ENCODE measurements at regions not wholly inside any gene's neighbourhood (a gene's known extent, or its start where the extent isn't known, plus 50 kb on each side); places are given as distances from the start of the nearest gene placed in this dataset.

DNA sequence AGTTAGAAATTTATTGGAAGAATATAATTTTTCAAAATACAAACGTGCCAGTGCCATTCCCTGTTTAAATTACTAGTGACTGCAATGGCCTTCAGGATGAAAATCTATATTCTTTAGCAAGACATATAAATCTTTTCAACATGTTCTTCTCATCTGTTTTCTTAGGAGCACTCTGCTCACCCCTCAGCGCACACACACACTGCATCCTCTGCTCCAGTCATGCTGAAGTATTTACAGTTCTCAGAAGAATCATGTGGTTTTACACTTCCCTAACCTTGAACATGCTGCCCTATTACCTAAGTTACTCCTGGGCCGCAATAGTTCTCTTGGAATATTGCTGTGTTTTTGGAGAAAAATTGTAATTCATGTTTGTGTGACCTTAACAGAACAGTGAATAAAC lies 820.6 kb downstream of the CDH8 start:
- TF ChIP-seq, protein P1, sequence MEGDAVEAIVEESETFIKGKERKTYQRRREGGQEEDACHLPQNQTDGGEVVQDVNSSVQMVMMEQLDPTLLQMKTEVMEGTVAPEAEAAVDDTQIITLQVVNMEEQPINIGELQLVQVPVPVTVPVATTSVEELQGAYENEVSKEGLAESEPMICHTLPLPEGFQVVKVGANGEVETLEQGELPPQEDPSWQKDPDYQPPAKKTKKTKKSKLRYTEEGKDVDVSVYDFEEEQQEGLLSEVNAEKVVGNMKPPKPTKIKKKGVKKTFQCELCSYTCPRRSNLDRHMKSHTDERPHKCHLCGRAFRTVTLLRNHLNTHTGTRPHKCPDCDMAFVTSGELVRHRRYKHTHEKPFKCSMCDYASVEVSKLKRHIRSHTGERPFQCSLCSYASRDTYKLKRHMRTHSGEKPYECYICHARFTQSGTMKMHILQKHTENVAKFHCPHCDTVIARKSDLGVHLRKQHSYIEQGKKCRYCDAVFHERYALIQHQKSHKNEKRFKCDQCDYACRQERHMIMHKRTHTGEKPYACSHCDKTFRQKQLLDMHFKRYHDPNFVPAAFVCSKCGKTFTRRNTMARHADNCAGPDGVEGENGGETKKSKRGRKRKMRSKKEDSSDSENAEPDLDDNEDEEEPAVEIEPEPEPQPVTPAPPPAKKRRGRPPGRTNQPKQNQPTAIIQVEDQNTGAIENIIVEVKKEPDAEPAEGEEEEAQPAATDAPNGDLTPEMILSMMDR (IDR thresholded peaks at IDR 0.05; ENCODE audit: insufficient read depth, low read length, poor library complexity, severe bottlenecking), result no peak
- TF ChIP-seq EZH2phosphoT487 (conservative IDR thresholded peaks at IDR 0.05; ENCODE audit: low read length), result no peak

Data from SU-DHL-6 (cell line).